HepG2 (cell line): ENCODE measurements at regions not wholly inside any gene's neighbourhood (a gene's known extent, or its start where the extent isn't known, plus 50 kb on each side); places are given as distances from the start of the nearest gene placed in this dataset.

Experiments used
- ATAC-seq: fragments of 200-7000 bp; cut with Tn5 transposase; 3 replicates; pipeline ENCODE4 v1.9.1; 2020; ENCODE audit warnings: mild to moderate bottlenecking, moderate library complexity
- BruUV-seq: library from RNA; stranded (reverse); fragments of 400-500 nt; replicated peaks from 2 replicates; lab custom pipeline; 2021; lab: Mats Ljungman, UMichigan
- CTCF ChIA-PET: fragments of 300-600 bp; formaldehyde crosslinking; extraction: SDS; loops from one replicate; lab custom pipeline; 2021; ENCODE audit warnings: low total read pairs, inconsistent platforms, low intra/inter-chr PET ratio; lab: Yijun Ruan, JAX
- POLR2A ChIA-PET: fragments of 350-600 bp; sonication (Branson Sonifier 250); formaldehyde crosslinking; loops from one replicate; lab custom pipeline; 2020; ENCODE audit warnings: antibody characterized with exemption, inconsistent platforms; lab: Yijun Ruan, JAX
- DNase-seq: peaks from one replicate; pipeline ENCODE4 v3.0.0-alpha.2; 2015; ENCODE audit warnings: low spot score
- FAIRE-seq: peaks from 3 replicates; lab custom pipeline; 2011; peaks lifted over from hg19 to GRCh38; lab: Jason Lieb, UNC
- H2AFZ ChIP-seq: one replicate; pipeline ENCODE4 v1.6.1; 2011; ENCODE audit warnings: low read length, inconsistent platforms
- H3K27ac ChIP-seq: fragments of 300-600 bp; 3 replicates; pipeline ENCODE4 v1.8.0; 2011; ENCODE audit warnings: mixed run types, mild to moderate bottlenecking, mixed read lengths, low read length, inconsistent platforms; ENCODE audit not compliant: insufficient read depth; ENCODE audit errors: extremely low read length
- H3K27me3 ChIP-seq, 2 experiments: fragments of 200-600 bp in 1 of 2; 2 replicates in 1 of 2; 3 replicates in 1 of 2; pipeline versions ENCODE4 v1.6.0 to v1.8.0; 2011; ENCODE audit warnings: low read length in 2 of 2, mild to moderate bottlenecking in 2 of 2, moderate library complexity in 2 of 2, inconsistent platforms in 1 of 2; ENCODE audit not compliant: insufficient read depth in 2 of 2, control insufficient read depth in 1 of 2
- H3K36me3 ChIP-seq, 2 experiments: fragments of 200-600 bp in 1 of 2; replicated peaks in 1 of 2; 2 replicates in 1 of 2; 3 replicates in 1 of 2; pipeline versions ENCODE4 v1.5.1 to v1.8.0; 2011; ENCODE audit warnings: low read length in 2 of 2, inconsistent platforms in 1 of 2; ENCODE audit not compliant: insufficient read depth in 2 of 2, control insufficient read depth in 1 of 2
- H3K4me1 ChIP-seq: 2 replicates; pipeline ENCODE4 v1.5.1; 2012; ENCODE audit warnings: low read length, inconsistent platforms; ENCODE audit not compliant: insufficient read depth
- H3K4me2 ChIP-seq: 2 replicates; pipeline ENCODE4 v1.6.0; 2011; ENCODE audit warnings: low read depth, low read length, inconsistent platforms
- H3K4me3 ChIP-seq, 3 experiments: fragments of 200-600 bp in 1 of 3; sonication (generic), shearing (Covaris generic) in 1 of 3; replicated peaks in 1 of 3; 2 replicates each; pipeline ENCODE4 v1.5.1; 2011 to 2016; ENCODE audit warnings: low read length in 3 of 3, inconsistent platforms in 2 of 3, low read depth in 2 of 3, mild to moderate bottlenecking in 2 of 3, control low read depth in 1 of 3, mixed read lengths in 1 of 3; ENCODE audit not compliant: insufficient read depth in 1 of 3
- H3K79me2 ChIP-seq: one replicate; pipeline ENCODE4 v1.6.1; 2011; ENCODE audit warnings: low read length, inconsistent platforms; ENCODE audit not compliant: insufficient read depth
- H3K9ac ChIP-seq: 2 replicates; pipeline ENCODE4 v1.6.0; 2011; ENCODE audit warnings: mild to moderate bottlenecking, low read depth, low read length, inconsistent platforms; ENCODE audit not compliant: insufficient read depth
- H3K9me3 ChIP-seq: 2 replicates; pipeline ENCODE4 v1.5.1; 2012; ENCODE audit warnings: mild to moderate bottlenecking, low read length
- H4K20me1 ChIP-seq: 2 replicates; pipeline ENCODE4 v1.6.0; 2011; ENCODE audit warnings: inconsistent platforms, mild to moderate bottlenecking, low read length, moderate library complexity; ENCODE audit not compliant: insufficient read depth
- BRD4 ChIP-seq: sonication (generic); formaldehyde crosslinking; IDR thresholded peaks from 2 replicates; pipeline ENCODE4 v1.4.0; 2020; ENCODE audit warnings: missing genetic modification reagents
- CBX2 ChIP-seq, 2 experiments: fragments of 200-600 bp in 1 of 2; sonication (generic); formaldehyde crosslinking in 1 of 2; IDR thresholded peaks; 2 replicates each; pipeline versions ENCODE4 v1.7.0 to v1.8.1; 2018 to 2022; ENCODE audit warnings: low read depth in 2 of 2, low read length in 1 of 2, mild to moderate bottlenecking in 1 of 2, missing genetic modification reagents in 1 of 2
- HDAC1 ChIP-seq: sonication (generic); formaldehyde crosslinking; IDR thresholded peaks from 2 replicates; pipeline ENCODE4 v1.5.1; 2020; ENCODE audit warnings: mild to moderate bottlenecking, missing genetic modification reagents
- ISL2 ChIP-seq: sonication (generic); formaldehyde crosslinking; IDR thresholded peaks from 2 replicates; pipeline ENCODE4 v1.5.0; 2020; ENCODE audit warnings: missing genetic modification reagents
- NFYB ChIP-seq: sonication (generic); formaldehyde crosslinking; IDR thresholded peaks from 2 replicates; pipeline ENCODE4 v1.4.0; 2020; ENCODE audit warnings: missing genetic modification reagents
- ONECUT2 ChIP-seq: sonication (generic); formaldehyde crosslinking; IDR thresholded peaks from 2 replicates; pipeline ENCODE4 v1.4.0; 2020; ENCODE audit warnings: missing genetic modification reagents
- SP140L ChIP-seq: sonication (generic); formaldehyde crosslinking; IDR thresholded peaks from 2 replicates; pipeline ENCODE4 v1.4.0; 2020; ENCODE audit warnings: missing genetic modification reagents, borderline replicate concordance
- ZNF136 ChIP-seq: sonication (generic); formaldehyde crosslinking; IDR thresholded peaks from 2 replicates; pipeline ENCODE4 v1.8.1; 2022; ENCODE audit warnings: low read depth, mild to moderate bottlenecking, moderate library complexity, missing genetic modification reagents
- WGBS: methylation state at CpG from one replicate; pipeline ENCODE4 v1.1.6; 2017; ENCODE audit warnings: low lambda C conversion rate; 5-methylcytosine and 5-hydroxymethylcytosine counted together
- in situ Hi-C: cut with HindIII; loops from 2 replicates; pipeline ENCODE4 v1.10.0; 2017; ENCODE audit warnings: low pct_unique_long_range_greater_than_20kb; ENCODE audit not compliant: extremely low pct_ligation_motif_present
- intact Hi-C: fragments of 100-400 bp; cut with micrococcal nuclease; formaldehyde crosslinking; loops from one replicate; pipeline ENCODE4 v1.10.0; 2022; ENCODE audit not compliant: unreplicated experiment
- TF ChIP-seq, protein P1 (sequence below): sonication (generic); formaldehyde crosslinking; IDR thresholded peaks from 2 replicates; pipeline ENCODE4 v1.4.0; 2020; ENCODE audit warnings: missing genetic modification reagents, mild to moderate bottlenecking, borderline replicate concordance
- TF ChIP-seq, protein P2 (sequence below): IDR thresholded peaks from 2 replicates; pipeline ENCODE4 v1.6.1; 2016; ENCODE audit warnings: low read depth, borderline replicate concordance
- TF ChIP-seq, protein P3 (sequence below): conservative IDR thresholded peaks from 2 replicates; pipeline ENCODE4 v1.6.1; 2018; ENCODE audit warnings: missing genetic modification reagents

DNA sequence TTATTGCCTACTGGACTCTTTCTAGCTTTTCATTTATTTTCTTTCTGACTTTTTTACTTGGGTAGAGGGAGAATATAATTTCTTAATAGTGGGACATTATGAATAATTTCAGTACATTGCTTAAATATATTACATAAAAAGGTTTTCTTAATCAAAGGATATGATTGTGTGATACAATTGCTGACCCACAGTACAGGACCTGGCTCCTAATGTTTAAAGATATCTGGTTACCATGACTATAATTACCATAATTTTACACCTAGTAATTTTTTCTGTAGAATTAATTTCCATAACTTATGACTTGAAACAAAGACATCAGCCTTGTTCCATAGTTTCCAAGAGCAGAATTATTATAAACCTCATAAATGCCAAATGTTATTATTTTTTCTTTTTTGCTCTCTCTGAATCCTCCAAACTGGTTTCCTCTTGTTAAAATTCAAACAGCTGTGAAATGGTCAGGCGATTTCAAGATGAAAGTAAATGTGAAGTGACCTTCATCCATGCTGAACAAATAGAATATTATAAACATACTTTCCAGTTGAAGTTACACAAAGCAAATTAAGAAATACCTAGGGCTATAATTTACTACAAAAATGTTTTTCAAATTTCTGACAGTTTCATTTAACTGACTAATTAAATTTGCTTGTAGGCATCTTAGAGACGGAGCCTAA, 301.2 kb upstream of the TYRP1 start:
- 0% methylated on average over 2 of the region's 2 CpGs for WGBS
- CTCF ChIA-PET, result no interaction called here
- intact Hi-C loops, result no loop called here

DNA sequence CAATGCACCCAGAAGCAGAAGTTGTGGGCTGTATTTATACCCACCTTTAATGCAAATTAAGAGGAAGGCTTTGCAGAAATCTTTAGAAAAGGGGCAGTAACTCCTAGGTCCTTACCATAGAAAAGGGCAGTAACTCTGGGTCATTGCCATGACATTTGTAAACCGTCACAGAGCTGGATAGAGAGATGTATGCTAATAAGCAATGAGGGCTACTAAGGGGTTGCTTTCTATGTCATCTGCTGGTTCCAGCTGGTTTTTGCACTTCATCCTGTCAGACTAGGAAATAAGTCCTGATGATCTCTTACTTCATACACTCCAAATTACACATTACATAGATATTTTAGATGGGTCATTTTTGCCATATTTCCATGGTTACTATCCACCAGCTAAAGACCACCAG, 299.1 kb upstream of the TYRP1 start:
- no peak for DNase-seq
- Histone ChIP-seq H4K20me1 (no peaks in the 10 kb centered on the region), H3K9me3 (no peaks in the 10 kb centered on the region), H3K36me3 (no peaks in the 10 kb centered on the region), H3K4me1 (no peaks in the 10 kb centered on the region), H2AFZ (no peak overlapping the region), H3K27me3 (no peaks in the 10 kb centered on the region), H3K27ac (no peak overlapping the region), H3K9ac (no peak overlapping the region), H3K4me3 (no peak overlapping the region), H3K79me2 (no peaks in the 10 kb centered on the region), H3K4me2 (no peak overlapping the region)
- WGBS, result 0% methylated on average over 1 of the region's 1 CpG
- no TSS peak for BruUV-seq
- ChIA-PET POLR2A (no interaction called here), CTCF (no interaction called here)
- in situ Hi-C loops, result no loop called here
- no peak for FAIRE-seq
- ATAC-seq, result no peak
- intact Hi-C loops, result no loop called here
- TF ChIP-seq NFYB (CRISPR knock-in tag), result no peak
- TF ChIP-seq ZNF136 (CRISPR knock-in tag), result no peak
- TF ChIP-seq, protein P1, sequence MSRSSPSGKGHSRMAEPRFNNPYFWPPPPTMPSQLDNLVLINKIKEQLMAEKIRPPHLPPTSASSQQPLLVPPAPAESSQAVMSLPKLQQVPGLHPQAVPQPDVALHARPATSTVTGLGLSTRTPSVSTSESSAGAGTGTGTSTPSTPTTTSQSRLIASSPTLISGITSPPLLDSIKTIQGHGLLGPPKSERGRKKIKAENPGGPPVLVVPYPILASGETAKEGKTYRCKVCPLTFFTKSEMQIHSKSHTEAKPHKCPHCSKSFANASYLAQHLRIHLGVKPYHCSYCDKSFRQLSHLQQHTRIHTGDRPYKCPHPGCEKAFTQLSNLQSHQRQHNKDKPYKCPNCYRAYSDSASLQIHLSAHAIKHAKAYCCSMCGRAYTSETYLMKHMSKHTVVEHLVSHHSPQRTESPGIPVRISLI (CRISPR knock-in tag), result no peak
- TF ChIP-seq SP140L (CRISPR knock-in tag), result no peak

More for the DNA sequence above, 301.2 kb upstream of the TYRP1 start:
- Histone ChIP-seq H3K27ac (no peak overlapping the region), H3K27me3 (no peaks in the 10 kb centered on the region), H3K4me2 (no peak overlapping the region), H3K36me3 (no peaks in the 10 kb centered on the region), H3K9ac (no peak overlapping the region), H3K4me1 (no peaks in the 10 kb centered on the region), H3K9me3 (0 out of 2 replicates have a peak, but pooled peaks cover 3% of the 10 kb centered on the region), H3K4me3 (no peak overlapping the region), H2AFZ (no peak overlapping the region), H4K20me1 (no peaks in the 10 kb centered on the region), H3K79me2 (no peaks in the 10 kb centered on the region)
- POLR2A ChIA-PET, result no interaction called here
- TF ChIP-seq ONECUT2 (no peak), CBX2 (IDR thresholded peaks at IDR 0.05; ENCODE audit: low read depth, low read length) (no peak), CBX2 (CRISPR knock-in tag; IDR thresholded peaks at IDR 0.05; ENCODE audit: low read depth) (no peak), HDAC1 (no peak), BRD4 (CRISPR knock-in tag) (no peak), ISL2 (CRISPR knock-in tag) (no peak)
- TF ChIP-seq, protein P2, sequence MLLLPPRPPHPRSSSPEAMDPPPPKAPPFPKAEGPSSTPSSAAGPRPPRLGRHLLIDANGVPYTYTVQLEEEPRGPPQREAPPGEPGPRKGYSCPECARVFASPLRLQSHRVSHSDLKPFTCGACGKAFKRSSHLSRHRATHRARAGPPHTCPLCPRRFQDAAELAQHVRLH, result no peak
- TF ChIP-seq, protein P3, sequence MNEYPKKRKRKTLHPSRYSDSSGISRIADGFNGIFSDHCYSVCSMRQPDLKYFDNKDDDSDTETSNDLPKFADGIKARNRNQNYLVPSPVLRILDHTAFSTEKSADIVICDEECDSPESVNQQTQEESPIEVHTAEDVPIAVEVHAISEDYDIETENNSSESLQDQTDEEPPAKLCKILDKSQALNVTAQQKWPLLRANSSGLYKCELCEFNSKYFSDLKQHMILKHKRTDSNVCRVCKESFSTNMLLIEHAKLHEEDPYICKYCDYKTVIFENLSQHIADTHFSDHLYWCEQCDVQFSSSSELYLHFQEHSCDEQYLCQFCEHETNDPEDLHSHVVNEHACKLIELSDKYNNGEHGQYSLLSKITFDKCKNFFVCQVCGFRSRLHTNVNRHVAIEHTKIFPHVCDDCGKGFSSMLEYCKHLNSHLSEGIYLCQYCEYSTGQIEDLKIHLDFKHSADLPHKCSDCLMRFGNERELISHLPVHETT, result no peak
- in situ Hi-C loops, result no loop called here
- no peak for ATAC-seq
- no peak for FAIRE-seq
- BruUV-seq, result no TSS peak
- DNase-seq, result no peak
